ENCODE measurements at regions not wholly inside any gene's neighbourhood (a gene's known extent, or its start where the extent isn't known, plus 50 kb on each side); places are given as distances from the start of the nearest gene placed in this dataset.

DNA sequence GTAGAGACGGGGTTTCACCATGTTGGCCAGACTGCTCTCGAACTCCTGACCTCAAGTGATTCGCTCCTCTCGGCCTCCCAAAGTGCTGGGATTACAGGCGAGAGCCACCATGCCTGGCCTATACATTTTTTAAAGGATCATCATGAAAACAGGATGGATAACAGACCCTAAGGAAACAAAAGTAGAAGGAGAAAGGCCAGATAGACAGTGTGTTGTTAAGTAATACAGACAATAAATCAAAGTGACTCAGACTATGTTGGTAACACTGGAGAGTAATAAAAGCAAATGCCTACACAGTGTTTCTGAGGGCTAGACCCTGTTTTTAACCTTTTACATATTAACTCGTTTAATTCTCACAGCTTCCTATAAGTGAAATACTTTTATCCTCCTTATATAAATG, 133.8 kb upstream of the MCTP2 start:
- Mint-ChIP-seq H3K9me3 (no peaks in the 10 kb centered on the region), H3K4me1 (no peaks in the 10 kb centered on the region), H3K4me3 (no peak overlapping the region), H3K27ac (no peak overlapping the region), H3K27me3 (peaks cover 2% of the 10 kb centered on the region), H3K36me3 (ENCODE audit: low read depth) (no peaks in the 10 kb centered on the region)
- ChIA-PET CTCF (no interaction called here), POLR2A (no interaction called here)
- TF ChIP-seq, protein P1, sequence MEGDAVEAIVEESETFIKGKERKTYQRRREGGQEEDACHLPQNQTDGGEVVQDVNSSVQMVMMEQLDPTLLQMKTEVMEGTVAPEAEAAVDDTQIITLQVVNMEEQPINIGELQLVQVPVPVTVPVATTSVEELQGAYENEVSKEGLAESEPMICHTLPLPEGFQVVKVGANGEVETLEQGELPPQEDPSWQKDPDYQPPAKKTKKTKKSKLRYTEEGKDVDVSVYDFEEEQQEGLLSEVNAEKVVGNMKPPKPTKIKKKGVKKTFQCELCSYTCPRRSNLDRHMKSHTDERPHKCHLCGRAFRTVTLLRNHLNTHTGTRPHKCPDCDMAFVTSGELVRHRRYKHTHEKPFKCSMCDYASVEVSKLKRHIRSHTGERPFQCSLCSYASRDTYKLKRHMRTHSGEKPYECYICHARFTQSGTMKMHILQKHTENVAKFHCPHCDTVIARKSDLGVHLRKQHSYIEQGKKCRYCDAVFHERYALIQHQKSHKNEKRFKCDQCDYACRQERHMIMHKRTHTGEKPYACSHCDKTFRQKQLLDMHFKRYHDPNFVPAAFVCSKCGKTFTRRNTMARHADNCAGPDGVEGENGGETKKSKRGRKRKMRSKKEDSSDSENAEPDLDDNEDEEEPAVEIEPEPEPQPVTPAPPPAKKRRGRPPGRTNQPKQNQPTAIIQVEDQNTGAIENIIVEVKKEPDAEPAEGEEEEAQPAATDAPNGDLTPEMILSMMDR (IDR thresholded peaks at IDR 0.05), result no peak
- DNase-seq (no peak), ATAC-seq (ENCODE audit: low read depth) (no peak)
- intact Hi-C loops (cut with micrococcal nuclease), result no loop called here

DNA sequence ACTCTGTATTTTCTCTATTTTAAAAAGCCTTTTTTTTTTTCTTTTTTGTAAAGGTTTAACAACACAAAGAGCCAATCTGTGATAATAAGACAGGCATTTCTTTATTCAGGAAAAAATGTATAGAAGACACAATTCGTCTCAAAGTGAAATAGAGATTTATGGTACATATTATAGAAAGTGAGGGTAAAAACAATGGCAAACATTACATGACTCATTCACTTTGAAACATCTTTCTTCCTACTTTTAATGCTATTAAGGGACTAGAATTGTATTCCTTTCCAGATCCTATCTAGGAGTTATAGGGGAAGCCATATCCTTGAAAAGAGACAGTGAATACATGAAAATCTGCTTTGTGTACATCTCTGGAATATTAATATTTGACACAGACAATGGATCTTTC, 137.1 kb upstream of the MCTP2 start:
- ATAC-seq (ENCODE audit: low read depth), result no peak
- TF ChIP-seq, protein P1 (IDR thresholded peaks at IDR 0.05), result no peak
- POLR2A ChIA-PET, result no interaction called here
- H3K27ac Mint-ChIP-seq, result no peak overlapping the region
- no peaks in the 10 kb centered on the region for H3K27me3 Mint-ChIP-seq
- no peak for DNase-seq
- H3K9me3 Mint-ChIP-seq, result no peaks in the 10 kb centered on the region
- H3K4me3 Mint-ChIP-seq, result no peak overlapping the region
- intact Hi-C loops (cut with micrococcal nuclease), result no loop called here
- no peaks in the 10 kb centered on the region for H3K36me3 Mint-ChIP-seq (ENCODE audit: low read depth)
- H3K4me1 Mint-ChIP-seq, result no peaks in the 10 kb centered on the region
- CTCF ChIA-PET, result no interaction called here

DNA sequence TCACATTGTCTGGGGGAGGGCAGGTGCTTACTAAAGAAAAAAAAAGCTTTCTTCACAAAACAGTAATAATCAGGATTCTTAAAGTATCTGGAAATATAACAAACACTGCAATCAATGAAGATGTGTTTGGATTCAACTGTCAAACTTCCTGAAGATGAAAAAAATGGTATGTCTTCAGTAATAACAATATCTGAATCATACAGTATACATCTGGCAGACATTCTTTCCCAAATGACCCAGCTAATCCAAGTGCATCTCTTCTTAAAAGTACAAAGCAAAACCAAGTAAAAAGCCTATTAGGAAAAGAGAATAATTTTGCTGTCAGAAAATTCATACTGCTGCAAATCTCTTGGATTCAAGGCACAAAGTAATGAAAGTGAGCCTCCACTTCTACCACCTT, 145.0 kb upstream of the MCTP2 start:
- CTCF ChIA-PET, result no interaction called here

DNA sequence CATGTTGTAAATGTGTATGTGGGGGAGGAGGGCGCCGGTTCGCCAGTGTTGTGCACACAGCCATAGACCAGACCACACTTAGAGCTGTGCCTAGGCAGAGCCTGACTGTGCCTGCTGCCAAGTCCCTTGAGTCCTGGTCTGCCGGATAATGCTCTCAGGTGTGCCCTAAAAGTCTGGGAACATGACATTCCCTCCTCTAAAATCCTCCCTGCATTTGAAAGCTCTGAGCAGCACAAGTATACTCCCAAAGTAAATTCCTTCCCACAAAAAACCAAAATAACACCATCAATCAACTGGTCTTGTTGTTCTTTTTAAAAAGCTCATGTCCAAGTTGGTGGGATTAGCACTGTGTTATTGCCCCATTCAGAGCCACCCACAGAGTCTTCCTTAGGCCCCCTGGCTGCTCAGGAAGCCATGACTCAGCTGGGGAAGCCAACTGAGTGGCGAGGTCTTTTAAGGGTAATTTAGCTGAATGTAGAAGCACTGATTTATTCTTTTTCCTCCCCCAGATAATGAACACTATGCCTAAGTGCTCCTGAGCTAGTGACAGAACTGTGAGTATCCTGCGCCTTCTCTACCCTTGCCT, 147.8 kb upstream of the MCTP2 start:
- Mint-ChIP-seq H3K4me1 (no peaks in the 10 kb centered on the region), H3K4me3 (no peak overlapping the region), H3K27me3 (peaks cover 8% of the 10 kb centered on the region), H3K9me3 (no peaks in the 10 kb centered on the region), H3K36me3 (ENCODE audit: low read depth) (no peaks in the 10 kb centered on the region), H3K27ac (no peak overlapping the region)
- TF ChIP-seq, protein P1 (IDR thresholded peaks at IDR 0.05), result no peak
- intact Hi-C loops (cut with micrococcal nuclease), result no loop called here
- no peak for ATAC-seq (ENCODE audit: low read depth)
- CTCF ChIA-PET, result no interaction called here
- no peak for DNase-seq
- POLR2A ChIA-PET, result no interaction called here

More for the DNA sequence above, 145.0 kb upstream of the MCTP2 start:
- POLR2A ChIA-PET, result no interaction called here
- TF ChIP-seq, protein P1 (IDR thresholded peaks at IDR 0.05), result no peak
- ATAC-seq (ENCODE audit: low read depth) (no peak), DNase-seq (no peak)
- H3K27me3 Mint-ChIP-seq, result peaks cover 8% of the 10 kb centered on the region
- intact Hi-C loops (cut with micrococcal nuclease), result no loop called here
- H3K27ac Mint-ChIP-seq, result no peak overlapping the region
- H3K36me3 Mint-ChIP-seq (ENCODE audit: low read depth), result no peaks in the 10 kb centered on the region
- H3K4me3 Mint-ChIP-seq, result no peak overlapping the region
- no peaks in the 10 kb centered on the region for H3K4me1 Mint-ChIP-seq
- H3K9me3 Mint-ChIP-seq, result no peaks in the 10 kb centered on the region

DNA sequence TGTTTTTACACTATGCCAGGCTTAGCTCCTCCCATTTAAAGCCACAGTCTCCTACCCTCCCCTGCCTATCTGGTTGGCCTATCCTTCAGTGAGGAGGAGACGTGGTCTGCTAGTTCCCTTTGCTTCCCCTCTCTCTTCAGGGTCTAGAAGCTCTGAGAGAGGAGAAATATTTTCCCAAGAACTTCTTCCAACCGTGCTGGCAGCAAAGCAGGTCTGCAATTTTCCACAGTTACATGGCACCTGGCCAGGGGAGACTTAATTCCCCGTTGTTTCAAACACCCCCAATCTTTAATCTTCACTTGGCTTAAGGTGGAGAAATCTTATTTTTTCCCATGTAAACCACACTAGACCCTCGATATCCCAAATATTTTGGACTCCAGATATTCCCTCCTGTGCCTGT, 149.5 kb upstream of the MCTP2 start:
- Mint-ChIP-seq H3K27ac (no peak overlapping the region), H3K36me3 (ENCODE audit: low read depth) (no peaks in the 10 kb centered on the region), H3K9me3 (no peaks in the 10 kb centered on the region), H3K27me3 (peaks cover 5% of the 10 kb centered on the region), H3K4me3 (no peak overlapping the region), H3K4me1 (no peaks in the 10 kb centered on the region)
- CTCF ChIA-PET, result no interaction called here
- TF ChIP-seq, protein P1 (IDR thresholded peaks at IDR 0.05), result no peak
- intact Hi-C loops (cut with micrococcal nuclease), result no loop called here
- ATAC-seq (ENCODE audit: low read depth), result no peak
- POLR2A ChIA-PET, result no interaction called here
- DNase-seq, result no peak

Data from activated B cell treated with CpG ODN at 0.5 μM for 24 hours (primary cell).